HG03066 (cell line): ENCODE measurements at regions not wholly inside any gene's neighbourhood (a gene's known extent, or its start where the extent isn't known, plus 50 kb on each side); places are given as distances from the start of the nearest gene placed in this dataset.

Source experiments
- ATAC-seq: cut with Tn5 transposase; IDR thresholded peaks from one replicate; pipeline ENCODE4 v1.9.1; 2021; ENCODE audit warnings: low read depth; ENCODE audit not compliant: unreplicated experiment

DNA sequence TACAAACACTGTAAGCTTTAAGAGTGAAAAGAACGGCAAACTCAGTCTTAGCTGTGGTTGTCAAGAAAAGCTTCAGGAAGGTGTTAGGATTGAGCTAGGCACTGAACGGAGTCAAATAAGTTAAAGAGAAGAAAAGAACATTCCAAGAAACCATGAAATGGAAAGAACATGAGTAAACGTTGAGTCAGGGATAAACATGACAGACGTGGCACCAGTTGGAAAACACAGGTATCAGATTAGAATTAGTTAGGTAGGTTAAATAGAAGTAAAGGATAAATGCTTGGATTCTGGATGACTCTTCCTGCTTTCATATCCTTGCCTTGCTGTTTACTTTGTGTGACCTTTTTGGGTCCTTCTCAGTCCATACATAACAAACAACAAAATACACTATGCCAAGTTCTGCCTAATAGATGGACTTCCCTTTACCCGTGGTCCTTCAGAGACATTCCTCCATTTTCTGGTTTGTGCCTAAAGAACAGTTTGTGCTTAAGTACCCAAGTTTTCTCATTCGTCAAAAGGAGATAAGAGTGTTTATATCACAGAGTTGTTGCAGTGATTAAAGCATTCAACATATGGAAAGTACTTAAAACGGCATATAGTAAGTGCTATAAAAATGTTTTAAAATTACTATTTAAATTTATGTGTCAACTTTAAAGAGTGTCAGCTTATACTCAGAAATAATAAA lies 446.9 kb downstream of the TMA16 start:
- no peak for ATAC-seq

DNA sequence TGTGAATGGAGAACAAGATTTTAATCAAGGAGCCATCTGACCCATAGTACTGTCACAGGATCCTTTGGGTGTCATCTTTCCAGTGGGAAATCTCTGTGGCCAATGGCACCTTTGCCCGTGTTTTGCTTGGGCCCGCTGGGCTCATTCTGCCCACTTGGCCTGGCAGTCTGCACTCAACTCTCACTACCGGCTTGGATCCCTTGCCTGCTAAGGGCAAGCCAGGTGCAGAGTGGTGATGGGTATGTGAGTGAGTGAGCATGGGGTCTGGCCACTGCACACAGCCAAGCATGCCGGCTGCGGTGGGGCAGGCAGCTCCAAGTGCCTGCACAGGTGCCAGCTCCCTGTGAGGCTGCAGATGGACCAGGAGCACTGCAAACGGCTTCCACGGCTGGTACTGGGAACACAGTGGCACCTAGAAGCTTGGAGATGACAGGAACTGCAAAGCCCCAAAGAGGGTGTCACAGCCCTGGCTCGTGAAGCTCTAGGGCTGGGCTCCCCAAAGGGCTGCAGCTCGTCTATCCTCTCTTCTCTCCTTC lies 454.5 kb downstream of the TMA16 start:
- ATAC-seq = no peak

DNA sequence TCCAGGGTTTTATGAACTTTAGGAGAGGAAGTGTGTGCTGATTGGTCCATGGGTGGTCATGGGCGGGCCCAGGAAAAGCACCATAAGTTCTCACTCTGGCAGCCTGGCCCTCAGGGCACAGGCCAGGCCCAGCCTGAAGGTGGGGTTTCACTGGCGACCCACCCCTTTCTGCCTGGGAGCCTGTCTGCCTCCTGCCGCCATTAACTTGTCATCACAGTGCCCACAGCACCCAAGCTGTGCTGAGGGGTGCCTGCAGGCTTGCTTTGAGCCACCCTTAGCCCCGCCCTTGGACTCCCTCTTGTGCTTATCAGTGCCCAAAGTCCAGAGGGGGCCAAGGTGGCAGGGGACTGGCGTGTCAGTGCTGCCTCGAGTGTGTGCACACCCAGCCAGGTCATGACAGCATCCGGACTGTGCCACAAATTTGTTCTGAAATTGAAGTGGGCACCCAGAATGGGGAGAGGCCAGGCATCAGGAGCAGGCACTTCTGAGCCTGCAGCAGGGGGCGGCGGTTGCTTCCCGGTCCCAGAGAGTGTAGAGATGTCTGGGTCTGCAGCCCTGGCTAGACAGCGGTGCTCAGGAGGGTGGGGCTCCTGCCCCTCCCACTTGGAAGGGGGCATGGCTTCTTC lies 455.6 kb downstream of the TMA16 start:
- ATAC-seq = no peak

DNA sequence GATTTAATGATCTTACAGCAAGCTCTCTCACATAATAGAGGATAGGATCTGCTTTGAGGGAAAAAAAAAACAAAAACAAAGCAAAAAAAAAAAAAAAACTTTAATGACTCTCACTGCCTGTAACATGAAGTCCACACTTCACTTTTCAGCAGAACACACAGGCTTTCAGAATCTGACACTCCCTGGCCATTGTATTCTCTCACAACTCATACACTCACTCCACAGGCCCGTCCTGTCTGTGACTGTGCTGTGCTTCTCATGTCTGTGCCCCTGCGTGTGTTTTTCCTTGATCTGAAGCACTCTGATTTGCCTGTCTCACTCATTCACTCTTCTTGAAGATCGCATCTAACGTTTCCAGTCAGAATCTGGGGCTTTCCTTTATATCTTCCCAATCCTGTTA lies 460.8 kb downstream of the TMA16 start:
- ATAC-seq = no peak

DNA sequence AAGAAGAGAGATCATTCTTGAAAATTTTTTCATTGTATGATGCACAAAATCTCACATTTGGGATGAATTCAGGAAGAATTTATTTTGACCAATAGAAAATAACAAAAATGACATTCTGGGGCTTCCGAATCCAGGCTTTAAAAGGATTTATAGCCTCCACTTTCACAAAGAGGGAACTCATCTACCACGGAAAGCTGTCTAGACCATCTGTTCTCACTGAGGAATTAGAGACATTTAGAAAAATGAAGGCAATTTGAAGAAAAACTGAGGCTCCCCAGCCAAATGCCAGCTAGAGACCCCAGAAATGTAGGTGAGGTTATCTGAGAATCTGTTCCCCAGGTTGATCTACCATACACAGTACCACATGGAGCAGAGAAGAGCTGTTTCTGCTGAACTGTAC lies 464.3 kb downstream of the TMA16 start:
- no peak for ATAC-seq

DNA sequence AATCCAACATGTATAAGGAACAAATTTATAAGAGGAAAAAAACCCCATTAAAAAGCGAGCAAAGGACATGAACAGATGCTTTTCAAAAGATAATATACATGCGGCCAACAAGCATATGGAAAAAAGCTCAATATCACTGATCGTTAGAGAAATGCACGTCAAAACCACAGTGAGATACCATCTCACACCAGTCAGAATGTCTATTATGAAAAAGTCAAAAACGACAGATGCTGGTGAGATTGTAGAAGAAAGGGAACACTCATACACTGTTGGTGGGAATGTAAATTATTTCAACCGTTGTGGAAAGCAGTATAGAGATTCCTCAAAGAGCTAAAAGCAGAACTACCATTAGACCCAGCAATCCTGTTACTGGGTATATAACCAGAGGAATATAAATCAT lies 465.4 kb downstream of the TMA16 start:
- no peak for ATAC-seq

DNA sequence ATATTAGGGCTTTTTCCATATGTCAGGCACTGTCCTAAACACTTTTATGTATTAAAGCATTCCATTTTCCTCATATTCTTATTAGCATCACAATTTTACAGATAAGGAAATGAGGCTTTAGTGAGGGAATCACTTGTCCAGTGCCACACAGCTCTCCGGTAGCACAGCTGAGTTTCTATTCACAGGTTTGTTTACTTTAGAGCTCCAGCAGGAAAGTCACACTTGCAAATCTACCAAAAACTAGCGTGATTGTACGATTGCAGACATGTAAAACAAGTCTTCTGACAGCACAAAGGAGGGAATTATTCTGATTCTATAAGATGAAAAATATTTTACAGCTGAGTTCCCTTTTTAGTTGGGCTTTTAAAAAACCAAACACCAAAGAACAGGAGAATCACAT lies 472.1 kb downstream of the TMA16 start:
- ATAC-seq = no peak

DNA sequence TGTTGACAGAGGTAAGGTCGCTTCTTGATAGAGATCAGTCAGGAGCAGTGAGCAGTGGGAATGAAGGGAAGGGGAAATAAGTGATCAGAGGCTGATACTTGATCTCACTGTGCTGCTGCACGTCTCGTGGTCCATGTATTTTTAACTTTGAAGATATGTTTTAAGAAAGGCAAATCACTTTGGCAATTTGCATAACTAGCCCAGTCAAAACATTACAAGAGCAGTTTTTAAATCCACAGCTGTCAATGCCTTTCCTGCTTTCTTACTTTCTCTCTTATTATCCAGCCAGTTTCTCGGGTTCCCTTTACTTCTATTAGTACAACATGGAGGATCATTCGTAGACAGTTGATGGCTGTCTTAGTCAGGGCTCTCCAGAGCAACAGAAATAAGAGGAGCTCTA lies 472.8 kb downstream of the TMA16 start:
- peak; percentile 37 for ATAC-seq

DNA sequence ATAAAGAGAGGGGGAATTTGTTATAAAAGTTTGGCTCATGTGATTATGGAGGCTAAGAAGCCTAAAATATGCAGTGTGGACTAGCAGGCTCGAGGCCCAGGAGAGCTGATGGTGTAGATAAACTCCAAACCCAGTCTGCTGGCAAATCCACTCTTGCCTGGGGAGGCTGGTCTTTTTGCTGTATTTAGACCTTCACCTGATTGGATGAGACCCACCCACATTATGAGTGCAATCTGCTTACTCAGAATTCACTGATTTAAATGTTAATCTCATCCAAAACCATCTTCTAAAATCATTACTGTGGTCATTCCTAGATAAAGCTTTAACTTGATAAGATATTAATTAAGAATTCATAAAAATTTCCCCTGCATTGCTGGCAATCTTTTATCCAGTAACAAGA lies 473.2 kb downstream of the TMA16 start:
- no peak for ATAC-seq

DNA sequence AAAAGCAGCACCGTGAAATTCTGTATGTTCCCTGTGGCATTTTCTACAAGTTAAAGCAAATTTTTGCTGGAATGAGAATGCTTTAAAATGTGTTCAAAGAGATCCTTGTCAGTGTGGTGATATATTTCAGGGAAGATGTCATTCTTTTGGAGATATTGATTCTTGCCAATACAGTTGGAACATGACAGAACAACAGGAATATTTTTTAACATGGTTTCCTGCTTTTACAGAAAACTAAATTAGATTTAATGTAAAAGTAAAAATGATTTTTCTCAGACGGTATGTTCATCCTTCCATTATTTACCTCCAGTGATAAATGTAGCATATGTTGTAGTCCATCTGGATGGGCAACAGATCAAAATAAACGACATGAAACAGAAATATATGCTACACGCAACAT lies 474.8 kb downstream of the TMA16 start:
- no peak for ATAC-seq

DNA sequence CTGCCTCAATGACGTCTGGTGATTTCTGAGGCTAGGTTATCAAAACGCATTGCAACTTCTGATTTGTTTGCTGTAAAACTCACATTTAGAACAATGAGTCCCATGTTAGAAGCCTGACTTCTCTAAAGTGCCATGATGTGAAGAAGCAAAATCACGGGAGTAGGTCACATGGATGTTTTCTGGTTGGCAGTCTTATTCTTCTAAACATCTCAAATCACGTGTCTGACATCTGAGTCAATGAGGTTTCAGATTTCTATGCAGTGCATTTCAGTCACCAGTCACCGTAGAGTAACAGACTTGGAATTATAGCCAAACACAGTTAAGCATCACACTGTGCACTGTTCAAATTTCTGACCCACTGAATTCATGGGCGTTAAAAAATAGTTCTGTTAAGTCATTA lies 482.1 kb downstream of the TMA16 start:
- no peak for ATAC-seq

DNA sequence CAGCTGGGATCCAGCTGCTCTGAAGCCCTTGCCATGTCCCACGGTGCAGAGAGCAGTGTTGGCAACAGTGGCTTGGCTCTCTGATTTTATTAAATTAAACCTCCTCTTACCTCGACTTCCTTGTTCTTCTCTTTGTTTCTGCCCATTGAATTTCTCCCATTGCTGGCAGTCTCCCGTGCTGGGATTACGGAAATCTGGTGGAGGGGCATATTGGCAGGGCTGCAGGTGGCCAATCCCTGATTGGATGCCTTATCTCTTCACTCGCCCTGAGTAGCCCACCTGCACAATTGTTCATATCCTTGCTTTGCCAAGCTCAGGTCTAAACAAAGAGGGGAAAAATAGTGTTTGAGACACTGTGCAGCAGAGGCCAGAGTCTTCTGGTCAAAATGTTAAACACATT lies 493.9 kb downstream of the TMA16 start:
- ATAC-seq = no peak

DNA sequence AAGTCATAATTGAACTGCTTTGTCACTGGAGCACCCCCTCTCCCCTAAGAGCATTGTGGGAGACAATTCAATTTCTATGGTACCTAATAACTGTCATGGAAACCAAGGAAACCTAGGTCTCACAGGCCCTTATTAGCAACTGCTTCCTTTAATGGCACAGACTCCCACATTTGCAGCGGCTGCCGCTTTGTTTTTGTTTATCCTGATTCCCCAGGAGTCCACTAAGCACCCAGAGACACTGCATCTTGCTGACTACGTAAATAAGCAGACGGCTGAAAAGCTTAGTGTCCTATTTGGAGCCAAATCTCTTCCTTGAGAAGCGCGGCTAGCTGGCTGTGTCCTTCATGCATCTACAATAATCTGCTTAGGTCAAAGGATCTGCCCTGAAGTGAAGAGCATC lies 494.4 kb downstream of the TMA16 start:
- no peak for ATAC-seq

DNA sequence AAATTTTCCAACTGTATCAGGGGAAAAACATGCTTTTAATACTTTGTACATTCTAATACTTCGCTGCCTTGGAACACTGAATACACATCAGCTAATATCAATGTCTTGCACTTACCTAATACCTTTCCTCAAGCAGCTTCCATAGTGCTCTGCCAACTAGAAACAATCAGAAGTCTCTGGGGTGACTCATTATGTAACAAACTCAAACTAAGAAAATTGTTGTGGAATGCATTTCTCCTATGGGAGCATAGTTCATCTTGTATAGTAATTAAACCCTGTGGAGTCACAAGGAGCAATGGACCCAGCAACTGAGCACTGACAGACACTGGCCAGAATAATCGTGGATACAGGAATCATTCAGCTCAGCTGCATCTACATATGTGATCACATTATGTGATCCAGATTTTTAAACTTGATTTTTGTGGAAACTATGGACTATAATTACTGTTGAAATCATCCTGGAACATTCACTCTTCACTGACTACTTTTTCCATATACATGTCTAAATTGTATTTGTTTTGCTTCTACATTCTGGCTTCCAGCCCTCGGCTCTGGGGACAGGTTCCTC lies 496.9 kb downstream of the TMA16 start:
- no peak for ATAC-seq

DNA sequence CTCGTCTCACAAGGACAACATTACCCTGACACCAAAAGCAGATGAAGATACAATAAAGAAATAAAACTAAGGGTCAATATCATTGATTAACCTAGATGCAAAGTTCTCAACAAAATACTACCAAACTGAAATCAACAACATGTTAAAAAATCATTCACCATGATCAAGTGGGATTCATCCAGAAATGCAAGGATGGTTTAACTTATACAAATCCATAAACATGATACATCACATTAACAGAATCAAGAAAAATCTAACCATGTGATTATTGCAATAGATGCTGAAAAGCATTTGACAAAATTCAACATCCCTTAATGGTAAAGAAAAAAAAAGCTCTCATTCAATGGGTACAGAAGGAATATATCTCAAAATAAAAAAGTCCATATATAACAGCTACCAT lies 514.9 kb downstream of the TMA16 start:
- ATAC-seq = no peak

DNA sequence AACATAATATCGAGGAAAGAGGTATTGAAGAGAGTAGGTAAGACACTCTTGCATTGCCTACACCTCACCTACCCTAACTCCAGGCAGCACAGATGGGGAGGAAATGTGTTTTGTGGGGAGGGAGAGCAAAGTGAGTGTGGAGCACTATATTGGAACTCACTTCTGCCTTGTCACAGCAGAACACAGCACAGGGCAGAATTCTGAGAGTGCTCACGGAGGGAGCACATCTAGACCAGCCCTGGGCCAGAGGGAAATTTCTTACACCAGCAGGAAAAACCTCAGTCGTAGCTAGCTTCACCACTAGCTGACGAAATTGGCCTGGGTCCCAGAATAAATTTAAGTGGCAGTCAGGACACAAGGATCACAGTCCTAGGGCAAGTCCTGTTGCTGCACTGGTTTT lies 517.3 kb downstream of the TMA16 start:
- ATAC-seq = no peak

DNA sequence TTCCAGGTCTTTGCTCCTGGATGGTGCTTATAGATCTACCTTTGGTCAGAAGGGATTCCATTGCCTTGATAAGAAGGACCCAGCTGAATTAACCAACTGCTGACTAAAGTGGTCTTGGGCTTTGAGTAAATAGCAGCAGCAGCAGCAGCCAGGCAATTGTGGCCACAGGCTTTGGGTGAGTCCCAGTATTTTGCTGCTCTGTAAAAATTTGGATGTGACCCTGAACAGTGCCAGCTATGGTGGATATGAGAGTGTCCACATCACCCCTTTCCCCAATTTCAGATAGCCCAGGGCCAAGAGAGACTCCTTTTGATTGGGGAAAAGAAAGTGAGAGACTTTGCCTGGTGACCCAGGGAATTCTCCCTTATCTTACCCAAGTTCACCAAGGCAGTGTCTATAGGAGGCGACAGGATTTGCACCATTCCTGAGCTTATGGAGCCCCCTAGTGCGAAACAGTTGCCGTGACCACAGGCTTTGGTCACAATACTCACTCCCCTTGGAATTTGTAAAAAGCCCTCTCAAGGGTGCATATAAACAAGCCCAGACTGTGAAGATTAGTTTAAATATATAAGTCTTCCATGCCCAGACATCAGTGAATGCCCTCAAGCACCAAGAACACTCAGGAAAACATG lies 518.0 kb downstream of the TMA16 start:
- peak; percentile 57 for ATAC-seq

DNA sequence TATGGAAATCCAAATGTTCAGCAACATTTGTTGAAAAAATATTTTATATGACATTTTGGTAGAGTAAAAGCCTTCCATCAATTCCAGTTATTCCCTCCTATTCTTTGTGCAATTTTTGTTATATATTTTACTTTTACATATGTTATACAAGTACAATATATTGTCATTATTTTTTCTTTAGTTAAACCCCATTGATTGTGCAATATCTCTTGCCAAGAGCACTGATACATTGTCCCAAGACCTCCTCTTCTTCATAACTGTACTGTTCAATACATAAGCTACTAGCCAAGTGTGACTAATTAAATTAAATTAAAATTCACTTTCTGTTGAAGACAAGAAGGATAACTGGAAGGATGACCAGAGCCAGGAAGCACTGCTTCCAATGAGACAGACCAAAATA lies 527.5 kb downstream of the TMA16 start:
- ATAC-seq = no peak

DNA sequence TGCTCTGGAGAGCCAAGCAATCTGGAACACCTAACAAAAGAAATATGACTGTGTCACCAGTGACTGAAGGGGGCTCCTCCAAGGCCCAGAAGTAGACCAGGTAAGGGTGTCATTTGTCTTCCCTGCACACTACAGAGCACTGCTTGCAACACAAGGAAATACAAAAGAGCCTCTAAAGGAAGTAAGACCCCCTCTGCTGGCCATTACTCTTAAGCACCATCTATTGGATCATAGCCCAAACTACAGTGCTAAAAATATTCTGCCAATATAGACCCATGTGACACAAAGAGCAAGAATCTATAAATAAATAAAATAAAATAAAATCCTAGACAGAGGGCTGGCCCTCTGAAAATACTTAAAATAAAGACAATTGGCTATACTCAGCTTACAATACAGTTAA lies 528.7 kb downstream of the TMA16 start:
- ATAC-seq = no peak

DNA sequence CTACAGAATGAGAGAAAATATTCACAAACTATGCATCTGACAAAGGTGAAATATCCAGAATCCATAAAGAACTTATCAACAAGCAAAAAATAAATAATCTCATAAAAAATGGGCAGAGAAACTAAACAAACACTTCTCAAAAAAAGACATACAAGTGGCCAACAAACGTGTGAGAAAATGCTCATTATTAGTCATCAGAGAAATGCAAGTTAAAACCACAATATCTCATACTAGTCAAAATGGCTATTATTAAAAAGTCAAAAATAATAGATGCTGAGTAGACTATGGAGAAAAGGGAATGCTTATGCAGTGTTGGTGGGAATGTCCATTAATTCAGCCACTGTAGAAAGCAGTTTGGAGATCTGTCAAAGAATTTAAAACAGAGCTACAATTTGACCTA lies 533.3 kb downstream of the TMA16 start:
- no peak for ATAC-seq

DNA sequence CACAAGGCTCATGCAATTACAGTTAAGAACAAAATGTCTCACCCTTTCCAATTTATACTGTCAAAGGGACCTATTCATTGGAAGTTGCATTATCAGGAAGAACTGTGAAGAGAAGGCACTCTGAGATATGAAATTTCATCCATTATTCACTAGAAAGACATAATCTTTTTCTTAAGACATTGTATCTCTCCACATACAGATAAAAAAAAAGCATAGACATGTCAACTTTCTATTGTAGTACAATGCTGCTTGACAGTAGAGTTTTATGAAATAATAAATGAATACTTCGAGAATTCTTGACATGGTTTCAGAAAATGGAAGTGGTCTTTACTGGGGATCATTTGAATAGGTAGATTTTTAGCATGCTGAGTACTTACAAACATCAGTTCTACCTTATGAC lies 545.0 kb downstream of the TMA16 start:
- no peak for ATAC-seq
